Transverse colon (tissue), 4 donors: ENCODE measurements at regions not wholly inside any gene's neighbourhood (a gene's known extent, or its start where the extent isn't known, plus 50 kb on each side); places are given as distances from the start of the nearest gene placed in this dataset.

Source experiments
- DNase-seq: peaks from one replicate; pipeline ENCODE4 v3.0.0-alpha.2; 2019
- H3K27ac ChIP-seq, 4 donors: fragments of 200-600 bp; sonication (generic); 2 replicates each; pipeline ENCODE4 v1.5.1; 2016 to 2018; ENCODE audit warnings: inconsistent platforms in 4 of 4
- H3K27me3 ChIP-seq: fragments of 200-600 bp; sonication (generic); 2 replicates; pipeline ENCODE4 v1.5.1; 2017; ENCODE audit warnings: inconsistent platforms
- H3K36me3 ChIP-seq, 4 donors: fragments of 200-600 bp; sonication (generic); 2 replicates each; pipeline ENCODE4 v1.5.1; 2017 to 2019; ENCODE audit warnings: inconsistent platforms in 4 of 4
- H3K4me1 ChIP-seq, 4 donors: fragments of 200-600 bp; sonication (generic); 2 replicates each; pipeline ENCODE4 v1.5.1; 2017 to 2020; ENCODE audit warnings: inconsistent platforms in 4 of 4
- H3K4me3 ChIP-seq, 4 donors: fragments of 200-600 bp; sonication (generic); 1 replicate in 1 of 4; 2 replicates in 3 of 4; pipeline versions ENCODE4 v1.5.1 to v1.6.1; 2017 to 2019; ENCODE audit warnings: inconsistent platforms in 4 of 4
- H3K9me3 ChIP-seq, 2 donors: fragments of 200-600 bp; sonication (generic); 2 replicates each; pipeline ENCODE4 v1.5.1; 2017 to 2019; ENCODE audit warnings: inconsistent platforms in 2 of 2
- EP300 ChIP-seq: sonication (generic); formaldehyde crosslinking; IDR thresholded peaks from one replicate; pipeline ENCODE4 v1.6.1; 2017; ENCODE audit warnings: antibody characterized with exemption, low read depth
- POLR2A ChIP-seq: fragments of 450-650 bp; IDR thresholded peaks from one replicate; pipeline ENCODE4 v1.6.1; 2016; ENCODE audit warnings: antibody characterized with exemption, mild to moderate bottlenecking, moderate library complexity
- POLR2AphosphoS5 ChIP-seq, 3 donors: sonication (generic); formaldehyde crosslinking; IDR thresholded peaks; one replicate each; pipeline ENCODE4 v1.6.1; 2016; ENCODE audit warnings: antibody characterized with exemption in 3 of 3
- WGBS, 2 donors: methylation state at CpG; one replicate each; pipeline ENCODE4 v1.1.5; 2018; ENCODE audit warnings: low coverage in 1 of 2; 5-methylcytosine and 5-hydroxymethylcytosine counted together
- in situ Hi-C, 4 donors: fragments of 200-750 bp; cut with MboI; loops; one replicate each; pipeline versions ENCODE4 v1.15.0 to v1.15.1; 2017; ENCODE audit warnings: low sequenced_read_pairs in 3 of 4, low pct_ligation_motif_present in 1 of 4, low pct_unique_long_range_greater_than_20kb in 1 of 4
- intact Hi-C: fragments of 100-400 bp; cut with DNase I; formaldehyde crosslinking; loops from one replicate; pipeline ENCODE4 v1.15.1; 2023; ENCODE audit warnings: low total_unique reads
- TF ChIP-seq, protein P1 (sequence below), 5 experiments: fragments of 200-600 bp in 3 of 5; fragments of 450-650 bp in 2 of 5; sonication (generic) in 3 of 5; IDR thresholded peaks; 1 replicate in 2 of 5; 2 replicates in 3 of 5; pipeline ENCODE4 v1.5.1; 2016 to 2017; ENCODE audit warnings: antibody characterized with exemption in 5 of 5, inconsistent platforms in 3 of 5, mild to moderate bottlenecking in 2 of 5, moderate library complexity in 1 of 5

DNA sequence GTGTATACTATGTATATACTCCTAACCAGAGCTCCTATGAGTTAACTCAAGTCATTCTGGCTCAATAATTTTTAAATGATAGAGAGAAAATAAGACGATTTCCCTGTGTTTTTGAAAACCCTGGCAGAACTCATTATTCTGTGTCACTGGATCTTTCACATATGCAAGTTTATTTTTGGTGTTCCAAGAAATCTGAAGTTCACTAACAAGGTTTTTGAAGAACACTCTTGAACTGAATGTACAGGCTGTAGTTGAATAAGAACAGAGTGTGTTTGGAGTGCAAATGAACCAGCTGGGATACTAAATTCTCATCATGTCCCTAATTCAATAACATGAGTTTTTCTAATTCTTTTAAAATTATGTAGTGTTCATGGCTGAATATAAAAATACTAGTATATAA lies 466.9 kb upstream of the SUCLG2 start:
- H3K4me1 ChIP-seq = no peaks in the 10 kb centered on the region
- H3K36me3 ChIP-seq = no peaks in the 10 kb centered on the region
- H3K27ac ChIP-seq = no peak overlapping the region
- intact Hi-C loops = no loop called here
- H3K27me3 ChIP-seq = no peaks in the 10 kb centered on the region
- no peak overlapping the region for H3K4me3 ChIP-seq
- no peak for DNase-seq
- in situ Hi-C loops = no loop called here
- 46 to 54% methylated on average over 1 of the region's 1 CpG for WGBS, 2 donors
- TF ChIP-seq POLR2AphosphoS5 (IDR thresholded peaks at IDR 0.05) = no peak
- H3K9me3 ChIP-seq = no peaks in the 10 kb centered on the region

DNA sequence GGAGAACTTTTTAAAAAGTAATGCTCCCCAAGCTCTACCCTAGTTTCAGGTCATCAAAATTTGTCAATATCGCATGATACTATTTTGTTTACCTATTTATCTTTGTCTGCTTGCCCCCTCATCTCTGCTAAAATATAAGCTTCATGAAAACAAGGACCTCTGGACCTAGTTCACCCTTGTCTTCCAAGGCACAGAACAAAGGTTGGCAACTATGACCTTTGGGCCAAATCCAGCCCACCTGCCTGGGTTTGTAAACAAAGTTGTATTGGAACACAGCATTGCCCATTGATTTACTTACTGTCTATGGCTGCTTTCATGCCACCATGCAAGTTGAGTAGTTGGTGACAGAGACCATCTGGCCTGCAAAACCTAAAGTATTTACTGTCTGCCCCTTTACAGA lies 462.2 kb upstream of the SUCLG2 start:
- intact Hi-C loops = no loop called here
- Histone ChIP-seq H3K27ac (no peak overlapping the region), H3K4me1 (no peaks in the 10 kb centered on the region), H3K36me3 (no peaks in the 10 kb centered on the region), H3K9me3 (no peaks in the 10 kb centered on the region), H3K27me3 (no peaks in the 10 kb centered on the region), H3K4me3 (no peak overlapping the region)
- no peak for DNase-seq
- WGBS, 2 donors = 90 to 96% methylated on average over 1 of the region's 1 CpG
- TF ChIP-seq, protein P1, sequence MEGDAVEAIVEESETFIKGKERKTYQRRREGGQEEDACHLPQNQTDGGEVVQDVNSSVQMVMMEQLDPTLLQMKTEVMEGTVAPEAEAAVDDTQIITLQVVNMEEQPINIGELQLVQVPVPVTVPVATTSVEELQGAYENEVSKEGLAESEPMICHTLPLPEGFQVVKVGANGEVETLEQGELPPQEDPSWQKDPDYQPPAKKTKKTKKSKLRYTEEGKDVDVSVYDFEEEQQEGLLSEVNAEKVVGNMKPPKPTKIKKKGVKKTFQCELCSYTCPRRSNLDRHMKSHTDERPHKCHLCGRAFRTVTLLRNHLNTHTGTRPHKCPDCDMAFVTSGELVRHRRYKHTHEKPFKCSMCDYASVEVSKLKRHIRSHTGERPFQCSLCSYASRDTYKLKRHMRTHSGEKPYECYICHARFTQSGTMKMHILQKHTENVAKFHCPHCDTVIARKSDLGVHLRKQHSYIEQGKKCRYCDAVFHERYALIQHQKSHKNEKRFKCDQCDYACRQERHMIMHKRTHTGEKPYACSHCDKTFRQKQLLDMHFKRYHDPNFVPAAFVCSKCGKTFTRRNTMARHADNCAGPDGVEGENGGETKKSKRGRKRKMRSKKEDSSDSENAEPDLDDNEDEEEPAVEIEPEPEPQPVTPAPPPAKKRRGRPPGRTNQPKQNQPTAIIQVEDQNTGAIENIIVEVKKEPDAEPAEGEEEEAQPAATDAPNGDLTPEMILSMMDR (IDR thresholded peaks at IDR 0.05) = no peak
- no peak for TF ChIP-seq POLR2AphosphoS5 (IDR thresholded peaks at IDR 0.05)
- no peak for TF ChIP-seq EP300
- TF ChIP-seq POLR2A = no peak
- in situ Hi-C loops = no loop called here

DNA sequence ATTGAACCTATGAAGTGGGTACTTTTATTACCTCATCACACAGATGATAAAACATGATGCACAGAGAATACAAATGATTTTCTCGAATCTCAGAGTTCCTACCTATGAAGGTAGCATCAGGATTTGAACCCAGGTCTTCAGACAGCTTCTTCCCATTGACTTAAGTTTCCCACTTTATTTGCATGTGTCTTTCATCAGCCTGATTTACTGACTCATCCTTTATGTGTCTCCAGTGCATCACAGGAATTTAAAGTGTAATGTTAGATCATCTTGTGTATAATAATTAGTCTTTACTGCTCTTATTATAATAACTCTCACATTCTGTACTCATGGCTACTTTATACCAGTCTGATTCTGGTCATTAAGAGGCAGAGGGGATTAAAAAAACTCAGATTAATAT lies 449.4 kb upstream of the SUCLG2 start:
- Histone ChIP-seq H3K27me3 (no peaks in the 10 kb centered on the region), H3K36me3 (no peaks in the 10 kb centered on the region), H3K27ac (no peak overlapping the region), H3K4me1 (no peaks in the 10 kb centered on the region), H3K9me3 (no peaks in the 10 kb centered on the region), H3K4me3 (no peak overlapping the region)
- TF ChIP-seq EP300 = no peak
- TF ChIP-seq, protein P1 (IDR thresholded peaks at IDR 0.05) = no peak
- TF ChIP-seq POLR2AphosphoS5 (IDR thresholded peaks at IDR 0.05) = no peak
- TF ChIP-seq POLR2A = no peak
- in situ Hi-C loops = no loop called here
- DNase-seq = no peak
- 30 to 63% methylated on average over 1 of the region's 1 CpG for WGBS, 2 donors
- intact Hi-C loops = no loop called here

DNA sequence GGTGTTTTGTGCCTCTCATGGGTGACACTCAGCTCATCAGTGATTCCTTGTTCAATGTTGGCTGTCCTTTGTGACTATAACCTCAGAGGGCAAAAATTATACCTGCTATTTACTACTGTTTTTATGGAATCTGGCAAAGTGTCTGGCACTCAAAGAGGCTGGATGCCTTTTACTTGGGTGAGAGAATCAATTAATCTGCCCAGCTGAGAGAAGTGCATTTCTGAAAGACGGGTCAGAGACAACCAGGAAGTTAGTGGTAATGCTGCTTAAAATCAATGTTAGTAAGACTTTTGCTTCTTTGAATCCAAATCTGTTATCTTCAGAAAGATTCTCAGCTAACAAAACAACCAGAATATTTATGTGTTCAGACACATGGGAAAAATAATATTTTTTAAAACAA lies 436.2 kb upstream of the SUCLG2 start:
- no peak for DNase-seq
- H3K27me3 ChIP-seq = no peaks in the 10 kb centered on the region
- H3K36me3 ChIP-seq = no peaks in the 10 kb centered on the region
- WGBS, 2 donors = 50 to 78% methylated on average over 1 of the region's 1 CpG
- in situ Hi-C loops = no loop called here
- TF ChIP-seq POLR2AphosphoS5 (IDR thresholded peaks at IDR 0.05) (no peak), POLR2A (no peak), EP300 (no peak)
- TF ChIP-seq, protein P1 (IDR thresholded peaks at IDR 0.05) = no peak
- H3K27ac ChIP-seq = no peak overlapping the region
- no peaks in the 10 kb centered on the region for H3K9me3 ChIP-seq
- intact Hi-C loops = loop anchor here (10.0 kb wide), 1 partner anchor 1146 kb away; no protein-coding TSS in a partner anchor
- no peak overlapping the region for H3K4me3 ChIP-seq
- no peaks in the 10 kb centered on the region for H3K4me1 ChIP-seq

DNA sequence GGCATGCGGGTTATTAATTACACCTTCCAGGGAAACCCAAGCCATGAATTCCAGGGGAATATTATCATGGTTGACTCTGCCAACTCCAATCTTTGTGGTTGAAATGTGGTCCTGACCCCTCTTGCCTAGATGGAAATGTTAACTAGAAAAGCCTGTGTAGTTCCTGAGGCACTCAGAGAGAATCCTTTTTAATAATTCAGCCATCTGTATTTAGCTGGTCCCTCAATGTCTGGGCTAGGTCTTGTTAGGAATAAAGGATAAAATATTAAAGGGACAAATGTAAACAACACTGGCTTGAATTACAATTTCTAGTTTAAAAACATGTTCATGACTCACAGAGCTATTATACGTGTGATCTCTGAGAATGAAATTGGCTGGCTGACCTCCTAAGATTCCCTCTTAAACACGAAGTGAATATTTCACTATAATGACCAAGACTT lies 435.2 kb upstream of the SUCLG2 start:
- Histone ChIP-seq H3K4me1 (no peaks in the 10 kb centered on the region), H3K4me3 (no peak overlapping the region), H3K27ac (no peak overlapping the region), H3K9me3 (no peaks in the 10 kb centered on the region), H3K27me3 (no peaks in the 10 kb centered on the region), H3K36me3 (no peaks in the 10 kb centered on the region)
- TF ChIP-seq POLR2AphosphoS5 (IDR thresholded peaks at IDR 0.05) (no peak), EP300 (no peak), POLR2A (no peak)
- TF ChIP-seq, protein P1 (IDR thresholded peaks at IDR 0.05) = no peak
- intact Hi-C loops = loop anchor here (10.0 kb wide), 1 partner anchor 1145 kb away; no protein-coding TSS in a partner anchor
- DNase-seq = no peak
- in situ Hi-C loops = no loop called here
- 60 to 68% methylated on average over 3 of the region's 3 CpGs for WGBS, 2 donors
